ENCODE measurements at regions not wholly inside any gene's neighbourhood (a gene's known extent, or its start where the extent isn't known, plus 50 kb on each side); places are given as distances from the start of the nearest gene placed in this dataset.

DNA sequence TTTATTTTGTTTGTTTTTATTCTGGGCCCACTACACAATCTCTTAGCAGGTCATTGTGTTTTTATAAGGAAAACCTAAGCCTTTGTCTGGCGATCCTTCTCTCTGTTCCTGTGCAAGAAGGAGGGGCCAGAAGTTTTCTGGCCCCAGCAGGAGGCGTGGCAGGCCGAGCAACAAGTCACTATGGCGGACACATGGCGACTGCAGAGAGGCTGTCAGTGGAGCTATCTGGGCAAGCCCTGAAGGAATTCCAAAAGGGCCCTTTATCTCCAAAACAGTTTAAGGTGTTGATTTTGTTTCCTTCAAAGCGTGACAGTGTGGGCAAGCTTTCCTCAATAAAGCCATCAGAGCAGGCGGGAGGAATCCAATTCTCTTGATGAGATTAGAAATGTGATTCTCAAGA is 118.8 kb upstream of the CTAGE1 start:
- Histone ChIP-seq H3K9me3 (ENCODE audit: control insufficient read depth in 2 of 3, insufficient read depth in 1 of 3, low read length in 3 of 3) (no peaks in the 10 kb centered on the region), H3K4me1 (ENCODE audit: control insufficient read depth in 2 of 3, insufficient read depth in 2 of 3, low read depth in 1 of 3, low read length in 3 of 3) (no peaks in the 10 kb centered on the region), H3K36me3 (ENCODE audit: control insufficient read depth in 2 of 3, insufficient read depth in 3 of 3, low read length in 3 of 3) (no peaks in the 10 kb centered on the region), H3K27ac (ENCODE audit: low read depth in 2 of 2, low read length in 2 of 2) (no peak overlapping the region), H3K9ac (ENCODE audit: low read length in 3 of 3) (no peak overlapping the region), H3K27me3 (ENCODE audit: control insufficient read depth, insufficient read depth, low read length) (no peaks in the 10 kb centered on the region), H3K4me3 (ENCODE audit: low read length in 3 of 3) (no peak overlapping the region)
- no peak for DNase-seq
- intact Hi-C loops (cut with DNase I) = no loop called here
- no peak for TF ChIP-seq CTCF (IDR thresholded peaks at IDR 0.05; ENCODE audit: borderline replicate concordance, extremely low read depth, insufficient read depth)
- FAIRE-seq = no peak

DNA sequence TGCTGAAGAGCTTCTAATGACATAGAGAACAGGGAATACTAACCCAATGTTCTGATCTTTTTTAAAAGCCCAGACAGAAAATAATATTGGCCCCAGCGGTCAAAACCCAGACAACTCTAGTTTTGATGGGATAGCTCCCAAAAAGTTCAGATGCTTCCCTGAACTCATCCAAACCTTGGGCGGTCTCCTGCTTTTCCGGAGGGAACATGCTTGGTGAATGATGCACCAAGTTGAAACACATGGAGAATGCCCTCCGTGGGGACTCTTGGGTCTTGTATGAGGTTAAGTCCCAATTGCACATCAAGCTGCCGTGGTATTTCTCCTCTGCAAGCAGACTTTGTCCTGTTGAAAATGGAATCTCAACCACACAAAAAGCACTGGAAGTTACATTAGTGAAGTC is 120.7 kb upstream of the CTAGE1 start:
- no peak for TF ChIP-seq CTCF (IDR thresholded peaks at IDR 0.05; ENCODE audit: borderline replicate concordance, extremely low read depth, insufficient read depth)
- Histone ChIP-seq H3K4me3 (ENCODE audit: low read length in 3 of 3) (no peak overlapping the region), H3K27me3 (ENCODE audit: control insufficient read depth, insufficient read depth, low read length) (no peaks in the 10 kb centered on the region), H3K9ac (ENCODE audit: low read length in 3 of 3) (no peak overlapping the region), H3K36me3 (ENCODE audit: control insufficient read depth in 2 of 3, insufficient read depth in 3 of 3, low read length in 3 of 3) (no peaks in the 10 kb centered on the region), H3K9me3 (ENCODE audit: control insufficient read depth in 2 of 3, insufficient read depth in 1 of 3, low read length in 3 of 3) (no peaks in the 10 kb centered on the region), H3K4me1 (ENCODE audit: control insufficient read depth in 2 of 3, insufficient read depth in 2 of 3, low read depth in 1 of 3, low read length in 3 of 3) (no peaks in the 10 kb centered on the region), H3K27ac (ENCODE audit: low read depth in 2 of 2, low read length in 2 of 2) (no peak overlapping the region)
- no peak for DNase-seq
- intact Hi-C loops (cut with DNase I) = no loop called here
- no peak for FAIRE-seq

- no peak overlapping the region for H3K27ac ChIP-seq (ENCODE audit: low read depth in 2 of 2, low read length in 2 of 2)
These were observed 121.5 kb upstream of the CTAGE1 start for GRCh38 chr18:22539051-22539765.

More at GRCh38 chr18:22539051-22539765, 121.5 kb upstream of the CTAGE1 start:
- no peak overlapping the region for H3K9ac ChIP-seq (ENCODE audit: low read length in 3 of 3)
- H3K36me3 ChIP-seq (ENCODE audit: control insufficient read depth in 2 of 3, insufficient read depth in 3 of 3, low read length in 3 of 3) = no peaks in the 10 kb centered on the region
- H3K4me3 ChIP-seq (ENCODE audit: low read length in 3 of 3) = no peak overlapping the region
- intact Hi-C loops (cut with DNase I) = no loop called here
- H3K27me3 ChIP-seq (ENCODE audit: control insufficient read depth, insufficient read depth, low read length) = no peaks in the 10 kb centered on the region
- FAIRE-seq (no peak), DNase-seq (peak in 3 of 5 donors; percentile 35 to 83 (median 48))
- TF ChIP-seq CTCF (IDR thresholded peaks at IDR 0.05; ENCODE audit: borderline replicate concordance, extremely low read depth, insufficient read depth) = no peak
- H3K4me1 ChIP-seq (ENCODE audit: control insufficient read depth in 2 of 3, insufficient read depth in 2 of 3, low read depth in 1 of 3, low read length in 3 of 3) = no peaks in the 10 kb centered on the region
- no peaks in the 10 kb centered on the region for H3K9me3 ChIP-seq (ENCODE audit: control insufficient read depth in 2 of 3, insufficient read depth in 1 of 3, low read length in 3 of 3)
